Lower leg skin (tissue), 3 donors: ENCODE measurements at regions not wholly inside any gene's neighbourhood (a gene's known extent, or its start where the extent isn't known, plus 50 kb on each side); places are given as distances from the start of the nearest gene placed in this dataset.

ENCODE experiments used
- POLR2A ChIP-seq, 2 donors: fragments of 450-650 bp; IDR thresholded peaks; one replicate each; pipeline ENCODE4 v1.6.1; 2016 to 2017; ENCODE audit warnings: antibody characterized with exemption in 2 of 2, mild to moderate bottlenecking in 1 of 2, moderate library complexity in 1 of 2
- TF ChIP-seq, protein P1 (sequence below), 3 donors: fragments of 450-650 bp; IDR thresholded peaks; one replicate each; pipeline ENCODE4 v1.5.1; 2016; ENCODE audit warnings: antibody characterized with exemption in 3 of 3, mild to moderate bottlenecking in 3 of 3, moderate library complexity in 2 of 3

DNA sequence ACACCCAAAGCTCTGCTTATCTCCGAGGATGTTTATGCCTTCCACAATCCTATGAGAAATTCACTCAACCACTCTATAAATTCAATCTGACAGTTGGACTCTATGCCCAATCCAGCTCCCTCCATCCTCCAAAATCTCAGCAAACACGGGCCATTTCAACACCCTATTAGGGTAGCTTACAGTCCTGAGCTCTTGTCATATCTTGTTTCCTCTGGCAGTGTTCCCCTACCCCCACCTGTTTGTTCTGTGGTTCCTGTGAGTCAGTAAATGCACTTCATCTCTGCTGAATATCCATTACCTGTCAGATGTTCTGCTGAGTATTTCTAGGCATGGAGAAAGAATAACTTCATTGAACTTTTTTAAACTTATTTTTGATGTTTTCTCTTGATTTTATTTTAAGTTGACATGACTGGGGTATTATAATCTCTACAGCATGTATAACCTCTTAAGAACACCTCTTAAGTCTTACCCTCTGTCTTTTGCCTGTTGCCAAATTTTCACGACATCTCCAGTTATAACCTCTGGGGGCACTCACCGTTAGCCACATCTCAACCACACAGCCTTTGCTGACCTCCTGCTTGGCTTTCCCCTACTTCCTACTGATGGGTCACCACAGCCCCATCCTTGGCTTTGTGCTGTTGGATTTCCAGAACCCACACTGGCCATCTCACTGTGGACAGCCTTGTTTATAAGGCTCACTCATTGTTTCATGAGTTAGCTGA is 317.0 kb upstream of the TMPO start:
- TF ChIP-seq, protein P1, sequence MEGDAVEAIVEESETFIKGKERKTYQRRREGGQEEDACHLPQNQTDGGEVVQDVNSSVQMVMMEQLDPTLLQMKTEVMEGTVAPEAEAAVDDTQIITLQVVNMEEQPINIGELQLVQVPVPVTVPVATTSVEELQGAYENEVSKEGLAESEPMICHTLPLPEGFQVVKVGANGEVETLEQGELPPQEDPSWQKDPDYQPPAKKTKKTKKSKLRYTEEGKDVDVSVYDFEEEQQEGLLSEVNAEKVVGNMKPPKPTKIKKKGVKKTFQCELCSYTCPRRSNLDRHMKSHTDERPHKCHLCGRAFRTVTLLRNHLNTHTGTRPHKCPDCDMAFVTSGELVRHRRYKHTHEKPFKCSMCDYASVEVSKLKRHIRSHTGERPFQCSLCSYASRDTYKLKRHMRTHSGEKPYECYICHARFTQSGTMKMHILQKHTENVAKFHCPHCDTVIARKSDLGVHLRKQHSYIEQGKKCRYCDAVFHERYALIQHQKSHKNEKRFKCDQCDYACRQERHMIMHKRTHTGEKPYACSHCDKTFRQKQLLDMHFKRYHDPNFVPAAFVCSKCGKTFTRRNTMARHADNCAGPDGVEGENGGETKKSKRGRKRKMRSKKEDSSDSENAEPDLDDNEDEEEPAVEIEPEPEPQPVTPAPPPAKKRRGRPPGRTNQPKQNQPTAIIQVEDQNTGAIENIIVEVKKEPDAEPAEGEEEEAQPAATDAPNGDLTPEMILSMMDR (IDR thresholded peaks at IDR 0.05) = no peak
- no peak for TF ChIP-seq POLR2A (IDR thresholded peaks at IDR 0.05)
